ENCODE measurements at regions not wholly inside any gene's neighbourhood (a gene's known extent, or its start where the extent isn't known, plus 50 kb on each side); places are given as distances from the start of the nearest gene placed in this dataset.

DNA sequence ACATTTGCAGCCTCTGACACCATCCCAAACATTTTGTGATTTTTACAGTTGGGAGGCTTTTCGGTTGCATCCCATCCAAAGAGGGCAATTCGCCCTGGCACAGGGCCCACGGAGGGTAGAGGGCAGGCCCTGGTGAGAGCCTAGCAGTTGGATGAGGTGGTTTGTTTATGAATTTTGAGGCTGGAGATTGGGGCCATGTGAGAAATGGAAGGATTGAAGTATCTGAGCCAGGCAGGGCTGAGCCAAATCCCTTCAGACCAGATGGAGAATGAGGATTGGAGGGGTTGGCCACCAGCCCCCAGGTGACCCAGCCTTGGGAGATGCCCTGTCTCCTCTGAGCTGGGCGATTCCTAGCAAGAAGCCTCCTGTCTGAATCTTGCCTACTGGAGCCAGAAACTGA, 52.6 kb upstream of the CCDC167 start:
- TF ChIP-seq, protein P1, sequence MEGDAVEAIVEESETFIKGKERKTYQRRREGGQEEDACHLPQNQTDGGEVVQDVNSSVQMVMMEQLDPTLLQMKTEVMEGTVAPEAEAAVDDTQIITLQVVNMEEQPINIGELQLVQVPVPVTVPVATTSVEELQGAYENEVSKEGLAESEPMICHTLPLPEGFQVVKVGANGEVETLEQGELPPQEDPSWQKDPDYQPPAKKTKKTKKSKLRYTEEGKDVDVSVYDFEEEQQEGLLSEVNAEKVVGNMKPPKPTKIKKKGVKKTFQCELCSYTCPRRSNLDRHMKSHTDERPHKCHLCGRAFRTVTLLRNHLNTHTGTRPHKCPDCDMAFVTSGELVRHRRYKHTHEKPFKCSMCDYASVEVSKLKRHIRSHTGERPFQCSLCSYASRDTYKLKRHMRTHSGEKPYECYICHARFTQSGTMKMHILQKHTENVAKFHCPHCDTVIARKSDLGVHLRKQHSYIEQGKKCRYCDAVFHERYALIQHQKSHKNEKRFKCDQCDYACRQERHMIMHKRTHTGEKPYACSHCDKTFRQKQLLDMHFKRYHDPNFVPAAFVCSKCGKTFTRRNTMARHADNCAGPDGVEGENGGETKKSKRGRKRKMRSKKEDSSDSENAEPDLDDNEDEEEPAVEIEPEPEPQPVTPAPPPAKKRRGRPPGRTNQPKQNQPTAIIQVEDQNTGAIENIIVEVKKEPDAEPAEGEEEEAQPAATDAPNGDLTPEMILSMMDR (IDR thresholded peaks at IDR 0.05), result no peak
- TF ChIP-seq, protein P2, sequence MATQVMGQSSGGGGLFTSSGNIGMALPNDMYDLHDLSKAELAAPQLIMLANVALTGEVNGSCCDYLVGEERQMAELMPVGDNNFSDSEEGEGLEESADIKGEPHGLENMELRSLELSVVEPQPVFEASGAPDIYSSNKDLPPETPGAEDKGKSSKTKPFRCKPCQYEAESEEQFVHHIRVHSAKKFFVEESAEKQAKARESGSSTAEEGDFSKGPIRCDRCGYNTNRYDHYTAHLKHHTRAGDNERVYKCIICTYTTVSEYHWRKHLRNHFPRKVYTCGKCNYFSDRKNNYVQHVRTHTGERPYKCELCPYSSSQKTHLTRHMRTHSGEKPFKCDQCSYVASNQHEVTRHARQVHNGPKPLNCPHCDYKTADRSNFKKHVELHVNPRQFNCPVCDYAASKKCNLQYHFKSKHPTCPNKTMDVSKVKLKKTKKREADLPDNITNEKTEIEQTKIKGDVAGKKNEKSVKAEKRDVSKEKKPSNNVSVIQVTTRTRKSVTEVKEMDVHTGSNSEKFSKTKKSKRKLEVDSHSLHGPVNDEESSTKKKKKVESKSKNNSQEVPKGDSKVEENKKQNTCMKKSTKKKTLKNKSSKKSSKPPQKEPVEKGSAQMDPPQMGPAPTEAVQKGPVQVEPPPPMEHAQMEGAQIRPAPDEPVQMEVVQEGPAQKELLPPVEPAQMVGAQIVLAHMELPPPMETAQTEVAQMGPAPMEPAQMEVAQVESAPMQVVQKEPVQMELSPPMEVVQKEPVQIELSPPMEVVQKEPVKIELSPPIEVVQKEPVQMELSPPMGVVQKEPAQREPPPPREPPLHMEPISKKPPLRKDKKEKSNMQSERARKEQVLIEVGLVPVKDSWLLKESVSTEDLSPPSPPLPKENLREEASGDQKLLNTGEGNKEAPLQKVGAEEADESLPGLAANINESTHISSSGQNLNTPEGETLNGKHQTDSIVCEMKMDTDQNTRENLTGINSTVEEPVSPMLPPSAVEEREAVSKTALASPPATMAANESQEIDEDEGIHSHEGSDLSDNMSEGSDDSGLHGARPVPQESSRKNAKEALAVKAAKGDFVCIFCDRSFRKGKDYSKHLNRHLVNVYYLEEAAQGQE (IDR thresholded peaks at IDR 0.05; ENCODE audit: insufficient read depth in 1 of 2, low read depth in 2 of 2, low read length in 1 of 2), result no peak
- TF ChIP-seq SIN3A (IDR thresholded peaks at IDR 0.05; ENCODE audit: borderline replicate concordance, insufficient read depth, low read depth, low read length) (no peak), TCF7L2 (IDR thresholded peaks at IDR 0.05; ENCODE audit: low read depth, low read length) (no peak)

Measured in Panc1 (cell line).